GM12878 (cell line): ENCODE measurements at regions not wholly inside any gene's neighbourhood (a gene's known extent, or its start where the extent isn't known, plus 50 kb on each side); places are given as distances from the start of the nearest gene placed in this dataset.

Experiments used
- EGR1 ChIP-seq, 2 experiments: IDR thresholded peaks; 1 replicate in 1 of 2; 2 replicates in 1 of 2; pipeline ENCODE4 v1.6.1; 2011 to 2012; ENCODE audit warnings: low read depth in 2 of 2, low read length in 2 of 2, borderline replicate concordance in 1 of 2, mild to moderate bottlenecking in 1 of 2, moderate library complexity in 1 of 2
- FOXM1 ChIP-seq: IDR thresholded peaks from 2 replicates; pipeline ENCODE4 v1.6.1; 2012; ENCODE audit warnings: low read depth, mild to moderate bottlenecking, inconsistent platforms, low read length, moderate library complexity
- MXI1 ChIP-seq: fragments of 150-350 bp; IDR thresholded peaks from 2 replicates; pipeline ENCODE4 v1.6.1; 2011; ENCODE audit warnings: low read depth, mild to moderate bottlenecking, inconsistent platforms, low read length, improper control_type of control experiment
- POLR2A ChIP-seq: IDR thresholded peaks from 2 replicates; pipeline ENCODE4 v1.6.1; 2011; ENCODE audit warnings: low read depth, mild to moderate bottlenecking, low read length
- RCOR1 ChIP-seq: conservative IDR thresholded peaks from 2 replicates; pipeline ENCODE4 v1.6.1; 2012; ENCODE audit warnings: low read depth, low read length, improper control_type of control experiment
- TF ChIP-seq, protein P1 (sequence below): fragments of 450-650 bp; IDR thresholded peaks from 2 replicates; pipeline ENCODE4 v1.6.1; 2014; ENCODE audit warnings: mild to moderate bottlenecking
- TF ChIP-seq, protein P2 (sequence below): IDR thresholded peaks from 2 replicates; pipeline ENCODE4 v1.6.1; 2011; ENCODE audit warnings: mild to moderate bottlenecking, low read depth, low read length, moderate library complexity; ENCODE audit not compliant: insufficient replicate concordance
- TF ChIP-seq, protein P3 (sequence below): fragments of 450-650 bp; formaldehyde crosslinking; IDR thresholded peaks from 2 replicates; pipeline ENCODE4 v1.4.0; 2022; ENCODE audit warnings: mild to moderate bottlenecking, moderate library complexity
- TF ChIP-seq, protein P4 (sequence below), 3 experiments: IDR thresholded peaks in 2 of 3; conservative IDR thresholded peaks in 1 of 3; 2 replicates each; pipeline ENCODE4 v1.5.1; 2011; ENCODE audit warnings: low read depth in 3 of 3, low read length in 3 of 3, mild to moderate bottlenecking in 3 of 3, control low read depth in 2 of 3, moderate library complexity in 2 of 3, inconsistent platforms in 1 of 3, mixed read lengths in 1 of 3; ENCODE audit not compliant: control insufficient read depth in 2 of 3, insufficient read depth in 1 of 3; ENCODE audit errors: extremely low read depth in 1 of 3

DNA sequence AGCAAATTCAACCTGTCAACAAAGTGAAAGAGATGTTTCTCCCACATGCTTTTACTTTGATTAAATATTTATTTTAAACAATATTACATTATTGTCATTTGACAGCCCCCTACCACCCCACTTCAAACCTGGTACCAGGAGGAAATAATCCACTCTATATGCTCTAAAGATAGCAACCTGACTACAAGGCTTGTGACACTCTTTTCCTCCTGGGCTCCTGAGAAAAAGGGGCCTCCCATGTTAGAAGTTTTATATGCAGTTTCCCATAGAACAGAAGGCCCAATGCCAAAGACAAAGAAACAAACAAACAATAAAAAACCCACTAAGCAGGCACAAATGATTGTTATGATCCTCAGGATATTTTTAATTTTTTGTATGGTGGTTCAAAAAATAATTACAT lies 73.6 kb downstream of the RPS29 start:
- TF ChIP-seq, protein P1, sequence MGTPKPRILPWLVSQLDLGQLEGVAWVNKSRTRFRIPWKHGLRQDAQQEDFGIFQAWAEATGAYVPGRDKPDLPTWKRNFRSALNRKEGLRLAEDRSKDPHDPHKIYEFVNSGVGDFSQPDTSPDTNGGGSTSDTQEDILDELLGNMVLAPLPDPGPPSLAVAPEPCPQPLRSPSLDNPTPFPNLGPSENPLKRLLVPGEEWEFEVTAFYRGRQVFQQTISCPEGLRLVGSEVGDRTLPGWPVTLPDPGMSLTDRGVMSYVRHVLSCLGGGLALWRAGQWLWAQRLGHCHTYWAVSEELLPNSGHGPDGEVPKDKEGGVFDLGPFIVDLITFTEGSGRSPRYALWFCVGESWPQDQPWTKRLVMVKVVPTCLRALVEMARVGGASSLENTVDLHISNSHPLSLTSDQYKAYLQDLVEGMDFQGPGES: no peak
- TF ChIP-seq EGR1 (IDR thresholded peaks at IDR 0.05; ENCODE audit: borderline replicate concordance in 1 of 2, low read depth in 2 of 2, low read length in 2 of 2) (no peak), RCOR1 (no peak), FOXM1 (no peak), POLR2A (no peak), MXI1 (no peak)
- TF ChIP-seq, protein P2, sequence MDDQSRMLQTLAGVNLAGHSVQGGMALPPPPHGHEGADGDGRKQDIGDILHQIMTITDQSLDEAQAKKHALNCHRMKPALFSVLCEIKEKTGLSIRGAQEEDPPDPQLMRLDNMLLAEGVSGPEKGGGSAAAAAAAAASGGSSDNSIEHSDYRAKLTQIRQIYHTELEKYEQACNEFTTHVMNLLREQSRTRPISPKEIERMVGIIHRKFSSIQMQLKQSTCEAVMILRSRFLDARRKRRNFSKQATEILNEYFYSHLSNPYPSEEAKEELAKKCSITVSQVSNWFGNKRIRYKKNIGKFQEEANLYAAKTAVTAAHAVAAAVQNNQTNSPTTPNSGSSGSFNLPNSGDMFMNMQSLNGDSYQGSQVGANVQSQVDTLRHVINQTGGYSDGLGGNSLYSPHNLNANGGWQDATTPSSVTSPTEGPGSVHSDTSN: no peak
- TF ChIP-seq, protein P3, sequence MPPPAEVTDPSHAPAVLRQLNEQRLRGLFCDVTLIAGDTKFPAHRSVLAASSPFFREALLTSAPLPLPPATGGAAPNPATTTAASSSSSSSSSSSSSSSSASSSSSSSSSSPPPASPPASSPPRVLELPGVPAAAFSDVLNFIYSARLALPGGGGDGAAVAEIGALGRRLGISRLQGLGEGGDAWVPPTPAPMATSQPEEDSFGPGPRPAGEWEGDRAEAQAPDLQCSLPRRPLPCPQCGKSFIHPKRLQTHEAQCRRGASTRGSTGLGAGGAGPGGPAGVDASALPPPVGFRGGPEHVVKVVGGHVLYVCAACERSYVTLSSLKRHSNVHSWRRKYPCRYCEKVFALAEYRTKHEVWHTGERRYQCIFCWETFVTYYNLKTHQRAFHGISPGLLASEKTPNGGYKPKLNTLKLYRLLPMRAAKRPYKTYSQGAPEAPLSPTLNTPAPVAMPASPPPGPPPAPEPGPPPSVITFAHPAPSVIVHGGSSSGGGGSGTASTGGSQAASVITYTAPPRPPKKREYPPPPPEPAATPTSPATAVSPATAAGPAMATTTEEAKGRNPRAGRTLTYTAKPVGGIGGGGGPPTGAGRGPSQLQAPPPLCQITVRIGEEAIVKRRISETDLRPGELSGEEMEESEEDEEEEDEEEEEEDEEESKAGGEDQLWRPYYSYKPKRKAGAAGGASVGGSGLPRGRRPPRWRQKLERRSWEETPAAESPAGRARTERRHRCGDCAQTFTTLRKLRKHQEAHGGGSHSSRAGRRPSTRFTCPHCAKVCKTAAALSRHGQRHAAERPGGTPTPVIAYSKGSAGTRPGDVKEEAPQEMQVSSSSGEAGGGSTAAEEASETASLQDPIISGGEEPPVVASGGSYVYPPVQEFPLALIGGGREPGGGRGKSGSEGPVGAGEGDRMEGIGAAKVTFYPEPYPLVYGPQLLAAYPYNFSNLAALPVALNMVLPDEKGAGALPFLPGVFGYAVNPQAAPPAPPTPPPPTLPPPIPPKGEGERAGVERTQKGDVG (CRISPR knock-in tag): no peak
- TF ChIP-seq, protein P4, sequence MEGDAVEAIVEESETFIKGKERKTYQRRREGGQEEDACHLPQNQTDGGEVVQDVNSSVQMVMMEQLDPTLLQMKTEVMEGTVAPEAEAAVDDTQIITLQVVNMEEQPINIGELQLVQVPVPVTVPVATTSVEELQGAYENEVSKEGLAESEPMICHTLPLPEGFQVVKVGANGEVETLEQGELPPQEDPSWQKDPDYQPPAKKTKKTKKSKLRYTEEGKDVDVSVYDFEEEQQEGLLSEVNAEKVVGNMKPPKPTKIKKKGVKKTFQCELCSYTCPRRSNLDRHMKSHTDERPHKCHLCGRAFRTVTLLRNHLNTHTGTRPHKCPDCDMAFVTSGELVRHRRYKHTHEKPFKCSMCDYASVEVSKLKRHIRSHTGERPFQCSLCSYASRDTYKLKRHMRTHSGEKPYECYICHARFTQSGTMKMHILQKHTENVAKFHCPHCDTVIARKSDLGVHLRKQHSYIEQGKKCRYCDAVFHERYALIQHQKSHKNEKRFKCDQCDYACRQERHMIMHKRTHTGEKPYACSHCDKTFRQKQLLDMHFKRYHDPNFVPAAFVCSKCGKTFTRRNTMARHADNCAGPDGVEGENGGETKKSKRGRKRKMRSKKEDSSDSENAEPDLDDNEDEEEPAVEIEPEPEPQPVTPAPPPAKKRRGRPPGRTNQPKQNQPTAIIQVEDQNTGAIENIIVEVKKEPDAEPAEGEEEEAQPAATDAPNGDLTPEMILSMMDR (IDR thresholded peaks at IDR 0.05 in 2 of 3, conservative IDR thresholded peaks at IDR 0.05 in 1 of 3; ENCODE audit: control insufficient read depth in 2 of 3, extremely low read depth in 1 of 3, insufficient read depth in 1 of 3, low read depth in 3 of 3, low read length in 3 of 3): no peak
